ENCODE measurements at regions not wholly inside any gene's neighbourhood (a gene's known extent, or its start where the extent isn't known, plus 50 kb on each side); places are given as distances from the start of the nearest gene placed in this dataset.

DNA sequence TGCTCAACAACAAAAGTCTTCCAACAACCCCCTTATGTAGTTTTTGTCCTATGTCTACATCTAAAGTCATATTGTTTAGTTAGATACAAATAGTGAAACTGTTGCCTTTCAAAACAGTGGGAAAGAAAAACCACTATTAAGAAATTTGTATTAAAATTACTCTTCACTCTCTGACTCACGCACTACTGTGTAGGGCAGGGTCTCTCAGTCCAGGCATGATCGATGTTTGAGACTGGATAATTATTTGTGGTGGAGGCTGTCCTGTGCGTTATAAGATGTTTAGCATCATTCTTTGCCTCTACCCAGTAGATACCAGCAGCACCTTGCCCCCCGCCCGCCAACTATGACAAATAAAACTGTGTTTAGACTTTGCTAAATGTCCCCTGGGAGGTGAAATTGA lies 369.4 kb upstream of the ZEB2 start:
- in situ Hi-C loops (cut with HindIII; ENCODE audit: low pct_ligation_motif_present, low sequenced_read_pairs), result no loop called here
- no peak overlapping the region for H3K27ac ChIP-seq
- no peaks in the 10 kb centered on the region for H3K27me3 ChIP-seq (replicated peaks)
- TF ChIP-seq, protein P1, sequence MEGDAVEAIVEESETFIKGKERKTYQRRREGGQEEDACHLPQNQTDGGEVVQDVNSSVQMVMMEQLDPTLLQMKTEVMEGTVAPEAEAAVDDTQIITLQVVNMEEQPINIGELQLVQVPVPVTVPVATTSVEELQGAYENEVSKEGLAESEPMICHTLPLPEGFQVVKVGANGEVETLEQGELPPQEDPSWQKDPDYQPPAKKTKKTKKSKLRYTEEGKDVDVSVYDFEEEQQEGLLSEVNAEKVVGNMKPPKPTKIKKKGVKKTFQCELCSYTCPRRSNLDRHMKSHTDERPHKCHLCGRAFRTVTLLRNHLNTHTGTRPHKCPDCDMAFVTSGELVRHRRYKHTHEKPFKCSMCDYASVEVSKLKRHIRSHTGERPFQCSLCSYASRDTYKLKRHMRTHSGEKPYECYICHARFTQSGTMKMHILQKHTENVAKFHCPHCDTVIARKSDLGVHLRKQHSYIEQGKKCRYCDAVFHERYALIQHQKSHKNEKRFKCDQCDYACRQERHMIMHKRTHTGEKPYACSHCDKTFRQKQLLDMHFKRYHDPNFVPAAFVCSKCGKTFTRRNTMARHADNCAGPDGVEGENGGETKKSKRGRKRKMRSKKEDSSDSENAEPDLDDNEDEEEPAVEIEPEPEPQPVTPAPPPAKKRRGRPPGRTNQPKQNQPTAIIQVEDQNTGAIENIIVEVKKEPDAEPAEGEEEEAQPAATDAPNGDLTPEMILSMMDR (IDR thresholded peaks at IDR 0.05; ENCODE audit: low read depth, low read length, missing control alignments), result no peak
- H3K4me3 ChIP-seq (ENCODE audit: low read depth, low read length), result no peak overlapping the region
- no peak for DNase-seq
- no peaks in the 10 kb centered on the region for H3K36me3 ChIP-seq (replicated peaks)

DNA sequence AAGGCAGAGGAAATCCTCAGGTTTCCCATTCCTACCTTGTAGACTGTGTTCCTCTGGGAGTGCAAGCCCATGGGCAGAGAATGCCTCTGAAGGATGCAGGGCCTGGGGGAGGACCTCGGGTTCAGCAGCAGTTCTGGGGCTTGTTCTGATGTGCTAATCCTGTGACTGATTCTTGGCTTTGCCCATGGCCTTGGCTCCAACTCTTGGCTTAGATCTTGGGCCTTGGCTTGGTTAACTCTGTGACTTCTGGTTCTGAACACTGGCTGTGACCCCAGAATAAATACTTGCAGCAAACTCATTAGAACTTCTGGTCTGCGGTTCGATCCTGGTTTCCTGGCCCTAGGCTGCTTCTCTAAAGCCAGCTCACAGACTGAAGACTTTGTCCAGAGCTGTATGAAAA lies 366.9 kb upstream of the ZEB2 start:
- no peak overlapping the region for H3K4me3 ChIP-seq (ENCODE audit: low read depth, low read length)

DNA sequence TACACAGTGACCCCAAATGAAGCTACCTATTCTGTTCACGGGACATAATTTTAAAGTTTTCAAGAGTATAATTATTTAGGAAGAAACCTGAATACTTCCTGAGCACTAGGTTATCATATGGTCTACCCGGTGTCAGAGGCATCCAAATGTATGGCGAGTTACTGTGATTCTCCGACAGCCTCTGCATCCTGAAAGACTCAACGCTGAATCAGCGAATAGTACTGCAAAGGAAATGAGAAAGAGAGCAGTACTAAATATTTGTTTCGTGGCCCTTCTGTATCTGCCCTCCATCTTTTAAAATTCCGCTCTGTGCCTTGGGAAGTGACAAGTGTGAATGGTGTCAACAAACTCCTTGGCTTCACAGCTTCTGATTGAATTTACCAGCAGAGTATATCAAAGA lies 358.0 kb upstream of the ZEB2 start:
- Histone ChIP-seq H3K27ac (no peak overlapping the region), H3K27me3 (replicated peaks) (no peaks in the 10 kb centered on the region), H3K36me3 (replicated peaks) (no peaks in the 10 kb centered on the region), H3K4me3 (ENCODE audit: low read depth, low read length) (no peak overlapping the region)
- TF ChIP-seq, protein P1 (IDR thresholded peaks at IDR 0.05; ENCODE audit: low read depth, low read length, missing control alignments), result no peak
- no peak for DNase-seq
- in situ Hi-C loops (cut with HindIII; ENCODE audit: low pct_ligation_motif_present, low sequenced_read_pairs), result no loop called here

More for the DNA sequence above, 366.9 kb upstream of the ZEB2 start:
- H3K27me3 ChIP-seq (replicated peaks), result no peaks in the 10 kb centered on the region
- in situ Hi-C loops (cut with HindIII; ENCODE audit: low pct_ligation_motif_present, low sequenced_read_pairs), result no loop called here
- TF ChIP-seq, protein P1 (IDR thresholded peaks at IDR 0.05; ENCODE audit: low read depth, low read length, missing control alignments), result no peak
- H3K27ac ChIP-seq, result no peak overlapping the region
- DNase-seq, result no peak
- no peaks in the 10 kb centered on the region for H3K36me3 ChIP-seq (replicated peaks)

DNA sequence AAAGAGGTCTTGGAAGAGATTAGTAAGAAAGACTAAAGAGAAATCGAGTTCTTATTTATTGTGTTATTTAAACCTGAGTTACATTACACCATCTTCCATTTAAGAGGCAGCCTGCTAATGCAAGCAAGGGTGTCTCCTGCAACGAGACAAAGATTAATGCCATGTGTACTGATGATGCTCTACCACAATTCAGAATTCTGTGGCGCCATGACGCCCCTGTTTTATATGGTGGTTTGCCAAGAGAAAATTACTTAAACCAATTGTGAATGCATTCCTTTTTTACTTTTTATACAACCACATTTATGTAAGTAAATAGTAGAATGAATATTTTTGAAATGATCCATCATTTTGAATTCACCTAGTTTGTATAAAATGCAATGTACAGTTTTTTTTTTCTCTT lies 356.1 kb upstream of the ZEB2 start:
- H3K27ac ChIP-seq, result no peak overlapping the region
- H3K4me3 ChIP-seq (ENCODE audit: low read depth, low read length), result no peak overlapping the region
- in situ Hi-C loops (cut with HindIII; ENCODE audit: low pct_ligation_motif_present, low sequenced_read_pairs), result no loop called here
- TF ChIP-seq, protein P1 (IDR thresholded peaks at IDR 0.05; ENCODE audit: low read depth, low read length, missing control alignments), result no peak
- no peaks in the 10 kb centered on the region for H3K36me3 ChIP-seq (replicated peaks)
- no peak for DNase-seq
- no peaks in the 10 kb centered on the region for H3K27me3 ChIP-seq (replicated peaks)

DNA sequence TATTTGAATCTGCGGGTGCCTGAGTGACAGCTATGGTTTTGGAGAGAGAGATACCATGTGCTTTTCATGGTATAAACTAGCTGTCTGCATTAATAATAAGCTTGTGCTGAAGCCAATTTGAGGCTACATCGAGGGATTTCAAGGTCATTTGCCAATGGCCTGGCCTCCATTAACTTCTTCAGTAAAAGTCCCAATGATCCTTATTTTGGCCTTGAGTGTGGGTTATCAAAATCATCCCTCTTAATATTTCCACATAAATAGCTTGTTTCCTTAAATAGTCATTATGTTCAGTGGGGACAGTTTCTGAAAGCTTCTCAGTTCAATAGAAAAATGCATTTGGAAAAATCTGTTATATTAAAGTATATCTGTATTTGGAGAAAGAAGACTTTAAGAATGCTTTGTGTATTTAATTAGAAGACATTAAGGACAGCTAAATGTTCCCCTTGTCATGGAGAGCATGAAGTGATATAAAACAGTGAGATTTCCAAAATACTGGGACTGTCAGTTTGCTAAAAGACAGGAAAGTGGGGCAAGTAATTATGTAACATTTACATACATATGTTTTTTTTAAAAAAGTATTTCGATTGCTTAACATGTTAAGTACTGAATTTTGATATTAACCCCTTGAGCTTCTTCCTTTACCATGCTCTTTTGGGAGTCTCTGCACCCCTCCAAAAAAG lies 355.5 kb upstream of the ZEB2 start:
- Histone ChIP-seq H3K4me3 (ENCODE audit: low read depth, low read length) (no peak overlapping the region), H3K27me3 (replicated peaks) (no peaks in the 10 kb centered on the region), H3K36me3 (replicated peaks) (no peaks in the 10 kb centered on the region), H3K27ac (no peak overlapping the region)
- in situ Hi-C loops (cut with HindIII; ENCODE audit: low pct_ligation_motif_present, low sequenced_read_pairs), result no loop called here
- TF ChIP-seq, protein P1 (IDR thresholded peaks at IDR 0.05; ENCODE audit: low read depth, low read length, missing control alignments), result no peak
- DNase-seq, result no peak

DNA sequence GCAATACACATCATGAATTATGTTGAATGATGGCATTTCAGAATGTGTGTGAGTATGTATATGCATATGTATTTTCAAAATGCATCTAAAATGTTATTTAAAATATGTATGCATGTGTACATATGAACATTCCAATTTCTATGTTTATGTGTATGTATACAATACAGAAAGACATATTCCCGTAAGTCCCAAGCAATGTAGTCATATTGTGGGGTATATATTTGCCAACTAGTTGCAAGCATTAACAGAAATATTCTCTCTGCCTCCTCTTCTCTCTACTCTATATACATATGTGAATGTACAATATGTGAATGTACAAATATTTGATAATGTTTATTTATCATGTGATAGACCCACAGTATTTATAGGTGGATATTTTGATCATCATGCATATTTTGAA lies 345.8 kb upstream of the ZEB2 start:
- H3K4me3 ChIP-seq (ENCODE audit: low read depth, low read length), result no peak overlapping the region
- TF ChIP-seq, protein P1 (IDR thresholded peaks at IDR 0.05; ENCODE audit: low read depth, low read length, missing control alignments), result no peak
- no peak overlapping the region for H3K27ac ChIP-seq
- in situ Hi-C loops (cut with HindIII; ENCODE audit: low pct_ligation_motif_present, low sequenced_read_pairs), result no loop called here
- no peaks in the 10 kb centered on the region for H3K36me3 ChIP-seq (replicated peaks)
- H3K27me3 ChIP-seq (replicated peaks), result no peaks in the 10 kb centered on the region
- DNase-seq, result no peak
